H54 (cell line): ENCODE measurements at regions not wholly inside any gene's neighbourhood (a gene's known extent, or its start where the extent isn't known, plus 50 kb on each side); places are given as distances from the start of the nearest gene placed in this dataset.
"Not testable (repeated sequence)": the region's sequence is repeated elsewhere in the genome, so short reads cannot be mapped to it uniquely, and the experiment has no call there.

Experiments
- DNase-seq: peaks from one replicate; pipeline ENCODE4 v3.0.0; 2011; ENCODE audit warnings: low spot score, mixed read lengths; ENCODE audit not compliant: insufficient read length
- FAIRE-seq: peaks from 3 replicates; lab custom pipeline; 2011; peaks lifted over from hg19 to GRCh38; lab: Jason Lieb, UNC
- POLR2A ChIP-seq: IDR thresholded peaks from 2 replicates; pipeline ENCODE4 v1.6.1; 2011; ENCODE audit warnings: low read depth, mild to moderate bottlenecking, low read length

- DNase-seq (no peak), FAIRE-seq (no peak)
- TF ChIP-seq POLR2A, result no peak
Observed at GRCh38 chr4:23085249-23085568, 392.5 kb downstream of the GBA3 start.

DNA sequence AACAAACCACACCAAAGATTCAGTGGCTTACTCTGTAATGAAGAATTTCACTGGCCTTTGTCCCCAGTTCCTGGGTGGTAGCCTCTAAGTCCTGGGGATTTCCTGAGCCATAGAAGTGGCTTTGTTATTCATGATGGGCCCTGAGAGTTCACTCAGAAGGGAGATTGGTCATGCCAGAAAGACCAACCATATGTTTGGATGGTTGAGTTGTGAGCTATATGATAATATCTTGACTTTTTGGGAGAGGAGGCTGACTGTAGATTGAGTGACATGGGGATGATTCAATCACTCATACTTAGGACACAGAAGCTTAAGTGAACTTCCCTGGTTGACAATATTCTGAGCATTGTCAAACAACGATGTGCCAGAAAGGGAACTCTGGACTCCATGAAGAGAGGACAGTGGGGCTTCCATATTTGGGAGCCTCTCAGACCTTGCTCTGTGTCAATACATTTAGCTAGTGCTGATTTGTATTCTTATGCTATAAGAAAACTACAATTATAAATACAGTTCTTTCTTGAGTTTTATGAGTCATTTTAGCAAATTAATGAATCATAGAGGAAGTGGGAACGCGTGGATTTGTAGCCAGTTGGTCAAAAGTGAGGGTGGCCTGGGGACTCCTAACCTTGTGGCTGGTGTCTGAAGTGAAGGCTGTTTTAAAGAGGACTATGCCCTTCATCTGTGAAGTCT is 392.0 kb downstream of the GBA3 start:
- no peak for DNase-seq
- no peak for FAIRE-seq
- TF ChIP-seq POLR2A, result no peak

- TF ChIP-seq POLR2A, result no peak
- FAIRE-seq (no peak), DNase-seq (no peak)
Observed at GRCh38 chr4:23083391-23083790, 390.7 kb downstream of the GBA3 start.

- not testable (repeated sequence) for FAIRE-seq, DNase-seq
Observed at GRCh38 chr4:23080171-23080570, 387.4 kb downstream of the GBA3 start.

- DNase-seq, result no peak
- FAIRE-seq, result no peak
- TF ChIP-seq POLR2A, result no peak
Observed at GRCh38 chr4:23070848-23071570, 378.3 kb downstream of the GBA3 start.

- TF ChIP-seq POLR2A, result no peak
- no peak for FAIRE-seq
- DNase-seq, result no peak
Observed at GRCh38 chr4:23068756-23069155, 376.0 kb downstream of the GBA3 start.

DNA sequence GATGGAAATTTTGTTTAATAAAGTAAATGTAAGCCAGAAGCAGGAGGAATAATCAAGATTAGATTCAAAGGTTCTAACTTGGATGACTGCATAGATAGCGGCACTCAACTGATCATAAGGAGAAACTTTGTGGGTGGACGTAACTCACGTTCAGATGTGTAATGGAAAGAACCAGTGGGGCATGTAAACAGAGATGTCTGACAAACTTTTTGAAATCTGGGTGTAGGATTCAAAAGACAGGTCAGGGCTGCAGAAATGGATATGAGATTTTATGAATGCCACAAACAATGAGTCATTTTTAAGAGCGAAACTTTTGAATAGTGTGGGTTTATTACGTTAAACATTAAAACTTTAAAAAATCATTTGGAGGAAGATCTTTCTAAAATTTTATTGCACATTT is 375.6 kb downstream of the GBA3 start:
- TF ChIP-seq POLR2A, result no peak
- FAIRE-seq (no peak), DNase-seq (no peak)

DNA sequence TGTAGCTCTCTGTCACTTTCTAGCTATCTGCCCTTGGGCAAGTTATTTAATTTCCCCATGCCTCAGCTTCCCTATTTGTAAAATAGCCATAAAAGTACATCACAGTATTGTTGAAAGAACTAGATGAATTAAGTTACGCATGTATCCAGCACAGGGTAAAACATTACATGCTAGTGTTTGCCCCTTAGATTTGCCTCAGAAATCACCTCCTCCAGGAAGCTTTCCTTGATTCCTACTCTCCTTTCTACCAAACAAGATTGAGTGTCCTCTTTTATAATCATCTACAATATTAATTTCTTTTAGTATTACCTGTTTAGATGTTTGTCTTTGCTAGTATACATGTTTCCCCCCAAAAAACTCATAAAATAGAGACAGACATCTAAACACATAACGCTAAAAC is 369.5 kb downstream of the GBA3 start:
- DNase-seq (no peak), FAIRE-seq (no peak)
- no peak for TF ChIP-seq POLR2A

DNA sequence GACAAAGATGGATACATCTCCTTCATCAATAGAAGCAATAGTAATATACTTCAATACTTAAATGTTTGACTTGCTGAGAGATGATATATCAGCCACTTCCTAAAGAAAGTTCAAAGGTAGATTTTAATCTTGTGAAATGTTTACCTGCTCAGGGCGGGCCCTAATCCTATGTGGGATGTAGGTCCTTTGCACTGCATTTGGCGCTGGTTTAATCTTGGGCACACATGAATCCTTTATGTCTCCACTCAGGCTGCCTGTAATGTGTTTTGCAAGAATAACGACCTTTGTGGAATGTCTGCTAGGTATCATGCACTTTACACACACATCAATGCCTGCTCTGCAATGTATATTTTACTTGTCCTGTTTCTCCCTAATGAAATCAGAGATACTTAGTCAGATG is 368.7 kb downstream of the GBA3 start:
- DNase-seq (no peak), FAIRE-seq (no peak)
- TF ChIP-seq POLR2A, result no peak

DNA sequence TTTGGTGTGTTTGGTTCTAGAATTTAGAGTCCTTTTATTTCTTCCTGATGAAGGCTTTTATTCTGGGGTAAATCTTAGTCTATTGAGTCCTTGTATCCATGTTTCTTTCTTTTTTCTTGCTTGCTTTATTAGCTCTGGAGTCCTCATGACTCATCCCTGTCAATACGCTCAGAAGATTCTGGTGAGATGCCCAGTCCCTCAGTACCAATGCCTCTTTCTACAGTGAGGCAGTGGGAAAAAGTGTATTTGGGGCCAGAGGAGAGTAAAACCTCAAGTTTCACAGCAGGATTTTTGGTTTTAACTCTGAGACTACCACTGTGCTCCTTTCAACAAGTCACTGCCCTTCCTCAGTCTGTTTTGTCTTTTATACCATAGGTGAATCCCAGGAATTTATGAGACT is 368.0 kb downstream of the GBA3 start:
- no peak for DNase-seq
- no peak for FAIRE-seq
- no peak for TF ChIP-seq POLR2A

DNA sequence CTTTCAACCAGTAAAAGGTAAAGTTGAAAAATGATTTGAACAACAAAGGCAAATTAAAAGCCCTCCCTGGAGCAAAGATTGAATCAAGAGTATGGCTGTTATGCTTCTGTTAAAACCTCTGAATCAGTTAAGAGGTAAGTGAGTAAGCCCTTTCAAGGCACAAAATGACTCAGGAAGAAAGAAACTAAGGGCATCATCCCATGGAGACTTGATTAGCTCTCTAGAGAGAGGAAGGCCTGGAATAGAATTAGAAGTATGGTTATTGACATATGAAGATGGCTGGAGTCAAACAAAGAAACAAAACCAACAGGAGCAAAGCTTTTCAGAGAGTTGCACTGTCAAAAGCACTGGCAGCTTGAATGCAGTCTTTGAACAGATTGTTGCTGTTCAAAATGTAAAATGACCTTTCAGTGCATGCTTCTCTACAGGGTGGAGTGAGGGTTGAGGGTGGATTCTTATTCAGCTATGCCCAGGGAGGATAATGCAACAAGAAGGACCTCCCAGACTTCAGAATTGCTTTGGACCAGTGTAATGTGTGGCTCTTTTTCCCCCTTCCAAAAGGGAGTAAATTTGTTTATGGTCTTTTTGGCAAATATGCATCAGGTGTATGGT is 365.5 kb downstream of the GBA3 start:
- no peak for TF ChIP-seq POLR2A
- FAIRE-seq (no peak), DNase-seq (no peak)

DNA sequence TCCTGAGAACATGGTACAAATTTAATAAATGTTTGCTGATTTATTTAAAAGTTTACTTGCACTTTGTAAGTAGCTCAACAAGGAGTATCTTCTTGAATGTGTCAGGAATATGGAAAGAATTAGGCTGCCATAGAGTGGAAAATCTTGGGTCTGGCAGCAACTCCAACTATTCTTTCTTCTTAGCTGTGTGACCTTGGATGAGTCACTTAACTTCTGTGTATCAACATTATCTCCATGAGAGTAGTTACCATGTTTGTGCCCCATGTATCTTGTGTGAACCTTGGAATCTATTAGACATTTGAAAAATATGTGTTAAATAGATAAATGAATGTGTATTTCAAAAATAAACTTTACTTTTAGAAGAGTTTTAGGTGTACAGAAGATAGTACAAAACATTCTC is 348.8 kb downstream of the GBA3 start:
- TF ChIP-seq POLR2A, result no peak
- no peak for DNase-seq
- FAIRE-seq, result no peak

DNA sequence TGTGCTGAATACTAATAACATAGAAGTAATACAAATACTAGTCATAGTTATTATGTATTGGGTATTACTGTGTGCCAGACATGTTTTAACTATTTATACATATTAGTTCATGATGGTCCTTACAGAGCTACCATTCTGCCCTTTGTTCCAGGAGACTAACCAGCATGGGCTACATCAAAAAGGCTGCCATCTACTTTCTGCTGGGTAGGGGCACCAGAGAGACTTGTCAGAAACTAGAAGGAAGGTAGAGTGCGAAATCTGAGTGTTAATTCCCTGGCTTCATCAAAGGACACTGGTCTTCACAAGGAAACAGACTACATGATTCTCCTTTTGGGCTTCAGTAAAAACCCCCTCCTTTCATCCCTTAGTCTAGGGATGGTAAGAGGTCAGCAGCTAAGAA is 347.8 kb downstream of the GBA3 start:
- FAIRE-seq, result no peak
- no peak for TF ChIP-seq POLR2A
- DNase-seq, result no peak

- FAIRE-seq (no peak), DNase-seq (no peak)
- no peak for TF ChIP-seq POLR2A
Observed at GRCh38 chr4:23039818-23040217, 347.1 kb downstream of the GBA3 start.

DNA sequence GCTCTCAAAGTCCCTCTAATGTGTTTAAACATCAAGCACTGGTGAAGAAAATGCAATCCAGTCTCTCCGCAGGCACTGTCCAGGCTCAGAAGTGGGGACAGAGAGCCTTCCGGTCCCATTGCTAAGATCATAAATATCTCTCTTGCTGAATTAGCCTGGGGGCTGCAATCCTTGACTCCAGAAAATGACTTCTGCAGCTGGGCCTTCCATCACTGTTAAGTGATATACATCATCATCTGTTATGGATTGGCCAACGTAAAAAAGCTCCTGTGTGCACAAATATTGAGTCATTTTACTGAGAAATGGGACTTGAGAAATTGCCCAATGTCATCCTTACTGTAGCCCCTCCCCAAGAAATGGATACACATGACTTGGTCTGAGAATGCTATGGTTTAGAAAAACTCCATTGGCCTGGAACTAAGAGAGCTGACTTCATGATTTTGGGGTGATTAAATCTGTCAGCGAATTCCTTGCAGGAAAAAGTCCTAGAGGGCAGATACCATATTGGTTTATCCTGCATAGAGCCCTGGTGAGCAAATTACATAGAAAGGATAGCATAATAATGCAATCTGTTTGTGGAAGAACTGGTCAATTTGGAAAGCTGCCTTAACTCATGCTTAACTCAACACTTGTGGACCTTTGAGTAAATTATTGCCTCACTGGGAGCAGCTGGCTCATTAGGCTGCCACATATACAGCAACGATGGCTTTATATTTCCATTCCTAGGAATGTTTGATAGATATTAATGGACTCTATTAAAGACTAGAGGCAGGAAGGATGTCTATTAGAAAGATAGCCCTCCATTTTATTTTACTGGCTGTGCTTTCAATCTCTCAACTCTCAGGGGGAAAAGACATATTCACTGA is 346.1 kb downstream of the GBA3 start:
- TF ChIP-seq POLR2A, result no peak
- no peak for FAIRE-seq

More for the DNA sequence above, 346.1 kb downstream of the GBA3 start:
- DNase-seq, result no peak
